Psoas muscle (tissue), 7 donors: ENCODE measurements at regions not wholly inside any gene's neighbourhood (a gene's known extent, or its start where the extent isn't known, plus 50 kb on each side); places are given as distances from the start of the nearest gene placed in this dataset.

Experiments used
- ATAC-seq, 4 donors: fragments of 200-7000 bp; cut with Tn5 transposase; one replicate each; pipeline ENCODE4 v1.9.1; 2020; ENCODE audit warnings: moderate library complexity in 3 of 4, mild to moderate bottlenecking in 2 of 4
- DNase-seq, 2 donors: peaks; one replicate each; pipeline ENCODE4 v3.0.0-alpha.2; 2020
- H3K27ac ChIP-seq: fragments of 200-600 bp; one replicate; pipeline ENCODE4 v1.8.0; 2022
- H3K27me3 ChIP-seq, 3 donors: fragments of 200-600 bp in 1 of 3; one replicate each; pipeline versions ENCODE4 v1.6.1 to v1.8.0; 2013 to 2022; ENCODE audit warnings: low read length in 2 of 3, mild to moderate bottlenecking in 2 of 3, moderate library complexity in 1 of 3; ENCODE audit not compliant: insufficient read depth in 3 of 3
- H3K36me3 ChIP-seq, 2 donors: fragments of 200-600 bp in 1 of 2; one replicate each; pipeline versions ENCODE4 v1.6.1 to v1.8.0; 2013 to 2022; ENCODE audit warnings: low read depth in 1 of 2, mild to moderate bottlenecking in 1 of 2, moderate library complexity in 1 of 2; ENCODE audit not compliant: insufficient read depth in 1 of 2
- H3K4me1 ChIP-seq: fragments of 200-600 bp; one replicate; pipeline ENCODE4 v1.8.0; 2022
- H3K4me3 ChIP-seq: fragments of 200-600 bp; one replicate; pipeline ENCODE4 v1.8.0; 2022; ENCODE audit warnings: mild to moderate bottlenecking
- H3K9me3 ChIP-seq: fragments of 200-600 bp; one replicate; pipeline ENCODE4 v1.8.0; 2022
- WGBS, 3 donors: extraction: QIAGEN DNeasy Blood & Tissue Kit; methylation state at CpG; one replicate each; pipeline versions ENCODE4 v1.1.6 to v1.1.7; 2013; 5-methylcytosine and 5-hydroxymethylcytosine counted together
- intact Hi-C, 2 donors: fragments of 100-400 bp; cut with DNase I; formaldehyde crosslinking; loops; one replicate each; pipeline versions ENCODE4 v1.11.0 to v1.14.2; 2022
- TF ChIP-seq, protein P1 (sequence below): fragments of 200-600 bp; IDR thresholded peaks from one replicate; pipeline ENCODE4 v1.8.0; 2022; ENCODE audit warnings: antibody characterized with exemption
- donor health status: healthy with polysubstance abuse.
- donor health status: DM: no; HTN: no; CAD: no; lungs with moderate emphysema.
- donor health status: Bipolar disorder and iron deficiency.
- donor health status: healthy.
- donor health status: DM: yes; HTN: yes; CAD: no.
- donor health status: DM: no; HTN: no; CAD: no.
- donor health status: DM: yes; HTN: yes; CAD: no.

DNA sequence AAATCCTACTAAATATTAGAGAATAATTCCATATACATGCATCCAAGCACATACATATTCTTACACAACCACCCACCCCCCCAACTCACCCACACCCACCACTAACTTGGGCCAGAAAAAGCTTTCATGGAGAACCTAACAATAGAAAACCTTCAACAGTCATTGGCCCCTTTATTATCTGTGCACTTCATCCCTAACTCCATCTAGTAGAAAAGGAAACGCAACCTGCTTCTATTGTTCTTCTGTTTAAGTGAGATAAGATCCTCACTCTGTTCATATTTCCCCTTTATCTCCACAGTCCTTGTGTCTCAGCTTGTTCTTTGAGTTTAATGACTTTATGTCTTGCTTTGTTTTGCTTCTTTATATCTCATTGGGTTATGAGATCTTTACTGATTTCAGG, 1740.2 kb upstream of the CELF4 start:
- Histone ChIP-seq H3K36me3 (no peaks in the 10 kb centered on the region), H3K4me3 (no peak overlapping the region), H3K4me1 (no peaks in the 10 kb centered on the region), H3K9me3 (no peaks in the 10 kb centered on the region), H3K27ac (no peak overlapping the region), H3K27me3 (no peaks in the 10 kb centered on the region)
- ATAC-seq (no peak), DNase-seq (no peak)
- 89 to 94% (median 90%) methylated on average over 1 of the region's 1 CpG for WGBS, 3 donors
- intact Hi-C loops = no loop called here
- TF ChIP-seq, protein P1, sequence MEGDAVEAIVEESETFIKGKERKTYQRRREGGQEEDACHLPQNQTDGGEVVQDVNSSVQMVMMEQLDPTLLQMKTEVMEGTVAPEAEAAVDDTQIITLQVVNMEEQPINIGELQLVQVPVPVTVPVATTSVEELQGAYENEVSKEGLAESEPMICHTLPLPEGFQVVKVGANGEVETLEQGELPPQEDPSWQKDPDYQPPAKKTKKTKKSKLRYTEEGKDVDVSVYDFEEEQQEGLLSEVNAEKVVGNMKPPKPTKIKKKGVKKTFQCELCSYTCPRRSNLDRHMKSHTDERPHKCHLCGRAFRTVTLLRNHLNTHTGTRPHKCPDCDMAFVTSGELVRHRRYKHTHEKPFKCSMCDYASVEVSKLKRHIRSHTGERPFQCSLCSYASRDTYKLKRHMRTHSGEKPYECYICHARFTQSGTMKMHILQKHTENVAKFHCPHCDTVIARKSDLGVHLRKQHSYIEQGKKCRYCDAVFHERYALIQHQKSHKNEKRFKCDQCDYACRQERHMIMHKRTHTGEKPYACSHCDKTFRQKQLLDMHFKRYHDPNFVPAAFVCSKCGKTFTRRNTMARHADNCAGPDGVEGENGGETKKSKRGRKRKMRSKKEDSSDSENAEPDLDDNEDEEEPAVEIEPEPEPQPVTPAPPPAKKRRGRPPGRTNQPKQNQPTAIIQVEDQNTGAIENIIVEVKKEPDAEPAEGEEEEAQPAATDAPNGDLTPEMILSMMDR = no peak

DNA sequence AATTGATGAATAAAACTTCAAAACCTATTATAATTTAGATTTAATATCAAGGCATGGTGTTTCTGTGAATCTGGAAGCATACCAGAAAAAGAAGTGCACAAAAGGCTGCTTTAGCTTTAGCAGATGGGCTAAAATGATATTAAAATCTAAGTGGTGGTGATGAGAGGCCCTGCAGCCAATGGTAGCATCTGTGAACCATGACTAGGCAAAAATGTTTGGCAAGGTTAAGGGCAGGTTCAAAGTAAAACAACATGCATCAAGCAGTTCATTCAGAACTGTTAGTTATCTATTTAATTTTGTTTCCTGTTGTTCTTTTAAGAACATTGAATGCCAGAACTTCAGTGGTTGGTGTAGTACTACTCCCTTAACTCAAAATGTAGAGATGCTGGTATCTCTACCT, 1736.9 kb upstream of the CELF4 start:
- DNase-seq (no peak), ATAC-seq (no peak)
- H3K27me3 ChIP-seq = no peaks in the 10 kb centered on the region
- TF ChIP-seq, protein P1 = no peak
- H3K9me3 ChIP-seq = no peaks in the 10 kb centered on the region
- no peak overlapping the region for H3K4me3 ChIP-seq
- H3K36me3 ChIP-seq = no peaks in the 10 kb centered on the region
- no peaks in the 10 kb centered on the region for H3K4me1 ChIP-seq
- no peak overlapping the region for H3K27ac ChIP-seq
- intact Hi-C loops = no loop called here

DNA sequence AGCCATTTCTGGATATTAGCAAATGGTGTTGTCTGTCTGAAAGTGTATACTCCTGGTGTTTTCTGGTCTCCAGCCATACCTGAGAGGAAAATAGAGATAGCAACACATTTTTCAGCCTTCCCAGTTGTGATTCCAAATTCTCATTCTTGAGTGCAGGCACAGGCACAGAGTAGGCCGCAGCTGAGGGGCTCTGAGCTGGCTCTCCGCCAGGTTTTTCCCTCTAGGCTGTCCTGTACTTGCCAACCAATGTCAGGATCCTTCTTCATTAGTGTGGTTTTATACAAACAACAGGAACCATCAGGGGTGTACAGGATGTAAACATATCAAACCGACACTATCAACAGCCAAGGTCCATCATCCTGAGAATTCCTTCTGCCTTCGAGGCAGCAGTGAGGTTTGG, 1733.6 kb upstream of the CELF4 start:
- intact Hi-C loops = no loop called here
- Histone ChIP-seq H3K36me3 (no peaks in the 10 kb centered on the region), H3K4me1 (no peaks in the 10 kb centered on the region), H3K27ac (no peak overlapping the region), H3K27me3 (no peaks in the 10 kb centered on the region), H3K4me3 (no peak overlapping the region), H3K9me3 (no peaks in the 10 kb centered on the region)
- TF ChIP-seq, protein P1 = no peak
- no peak for DNase-seq
- 42 to 59% (median 51%) methylated on average over 4 of the region's 4 CpGs for WGBS, 3 donors
- ATAC-seq = no peak

DNA sequence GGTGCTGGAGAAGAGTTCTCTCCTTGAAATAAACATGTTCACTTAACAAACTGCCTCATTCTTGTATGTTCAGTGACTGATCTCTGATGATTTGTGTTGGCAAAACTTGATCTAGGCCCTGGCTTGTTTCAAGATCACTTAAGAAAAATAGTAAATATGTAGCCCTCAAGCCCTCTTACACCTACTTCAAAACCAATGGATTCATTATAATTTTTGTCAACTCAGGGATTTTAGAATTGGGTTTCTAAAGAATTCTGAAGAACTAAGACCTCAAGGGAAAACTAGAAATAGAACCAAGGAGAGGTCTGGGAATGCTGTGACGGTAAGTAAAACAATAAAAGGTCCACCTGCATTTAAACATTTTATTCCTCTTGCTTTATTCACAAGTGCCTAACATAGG, 1731.6 kb upstream of the CELF4 start:
- no peaks in the 10 kb centered on the region for H3K4me1 ChIP-seq
- no peak overlapping the region for H3K27ac ChIP-seq
- TF ChIP-seq, protein P1 = no peak
- no peak overlapping the region for H3K4me3 ChIP-seq
- no peaks in the 10 kb centered on the region for H3K9me3 ChIP-seq
- H3K36me3 ChIP-seq = no peaks in the 10 kb centered on the region
- no peak for DNase-seq
- no peaks in the 10 kb centered on the region for H3K27me3 ChIP-seq
- no peak for ATAC-seq
- 74 to 86% (median 80%) methylated on average over 1 of the region's 1 CpG for WGBS, 3 donors
- intact Hi-C loops = no loop called here

DNA sequence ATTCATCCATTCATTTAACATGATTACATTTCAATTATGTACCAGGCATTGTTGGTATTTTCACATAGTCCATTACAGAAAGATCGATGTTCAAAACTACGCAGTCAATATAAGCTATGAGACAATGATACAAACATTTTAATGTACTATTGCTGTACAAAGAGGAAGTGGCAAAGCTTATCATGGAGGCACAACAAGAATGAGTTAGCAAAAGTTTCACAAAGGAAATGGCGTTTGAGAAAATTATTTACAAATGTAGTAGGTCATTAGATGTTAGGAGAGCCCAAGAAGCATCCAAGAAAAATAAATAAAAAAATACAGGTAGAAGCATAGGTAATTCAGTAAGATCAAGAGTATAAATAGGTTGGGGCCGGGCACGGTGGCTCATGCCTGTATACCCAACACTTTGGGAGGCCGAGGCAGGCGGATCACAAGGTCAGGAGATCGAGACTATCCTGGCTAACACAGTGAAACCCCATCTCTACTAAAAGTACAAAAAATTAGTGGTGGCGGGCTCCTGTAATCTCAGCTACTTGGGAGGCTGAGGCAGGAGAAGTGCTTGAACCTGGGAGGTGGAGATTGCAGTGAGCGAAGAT, 1730.8 kb upstream of the CELF4 start:
- WGBS, 3 donors = 94 to 97% (median 94%) methylated on average over 10 of the region's 10 CpGs
- intact Hi-C loops = no loop called here
- no peak for ATAC-seq

More for the DNA sequence above, 1730.8 kb upstream of the CELF4 start:
- Histone ChIP-seq H3K27me3 (no peaks in the 10 kb centered on the region), H3K27ac (no peak overlapping the region), H3K4me3 (no peak overlapping the region), H3K4me1 (no peaks in the 10 kb centered on the region), H3K36me3 (no peaks in the 10 kb centered on the region), H3K9me3 (no peaks in the 10 kb centered on the region)
- TF ChIP-seq, protein P1 = no peak
- no peak for DNase-seq
